ENCODE measurements at regions not wholly inside any gene's neighbourhood (a gene's known extent, or its start where the extent isn't known, plus 50 kb on each side); places are given as distances from the start of the nearest gene placed in this dataset.

GRCh38 chrY:19856474-19857135 is 112.1 kb upstream of the KDM5D start:
- TF ChIP-seq EP300 (IDR thresholded peaks at IDR 0.05), result no peak
- TF ChIP-seq CTCF (IDR thresholded peaks at IDR 0.05), result no peak
- no peak for TF ChIP-seq POLR2A (IDR thresholded peaks at IDR 0.05)
- H3K27me3 ChIP-seq, result no peaks in the 10 kb centered on the region
- H3K36me3 ChIP-seq, result no peaks in the 10 kb centered on the region

GRCh38 chrY:19842972-19843371 is 98.4 kb upstream of the KDM5D start:
- Histone ChIP-seq H3K9me3 (peaks cover 0 to 16% (median 0%) of the 10 kb centered on the region in 4 donors), H3K4me3 (no peak overlapping the region), H3K4me1 (no peaks in the 10 kb centered on the region), H3K27me3 (no peaks in the 10 kb centered on the region), H3K36me3 (no peaks in the 10 kb centered on the region), H3K27ac (no peak overlapping the region)
- DNase-seq (ENCODE audit: low spot score in 2 of 2), result no peak
- TF ChIP-seq POLR2A (IDR thresholded peaks at IDR 0.05), result no peak
- TF ChIP-seq EP300 (IDR thresholded peaks at IDR 0.05), result no peak
- TF ChIP-seq CTCF (IDR thresholded peaks at IDR 0.05), result no peak
- WGBS, 2 donors, result no CpG with 5 or more reads among the region's 1 CpG

More at GRCh38 chrY:19856474-19857135, 112.1 kb upstream of the KDM5D start:
- no peaks in the 10 kb centered on the region for H3K9me3 ChIP-seq
- WGBS, 2 donors, result 54% methylated on average over 3 of the region's 3 CpGs; no CpG with 5 or more reads in 1 of the 2 donors
- H3K27ac ChIP-seq, result no peak overlapping the region
- DNase-seq (ENCODE audit: low spot score in 2 of 2), result no peak
- no peak overlapping the region for H3K4me3 ChIP-seq
- no peaks in the 10 kb centered on the region for H3K4me1 ChIP-seq

- no peaks in the 10 kb centered on the region for H3K36me3 ChIP-seq
- WGBS, 2 donors, result 46% methylated on average over 2 of the region's 2 CpGs; no CpG with 5 or more reads in 1 of the 2 donors
- no peaks in the 10 kb centered on the region for H3K4me1 ChIP-seq
- no peaks in the 10 kb centered on the region for H3K27me3 ChIP-seq
- TF ChIP-seq CTCF (IDR thresholded peaks at IDR 0.05) (no peak), EP300 (IDR thresholded peaks at IDR 0.05) (no peak), POLR2A (IDR thresholded peaks at IDR 0.05) (no peak)
- no peak for DNase-seq (ENCODE audit: low spot score in 2 of 2)
- no peaks in the 10 kb centered on the region for H3K9me3 ChIP-seq
- H3K27ac ChIP-seq, result no peak overlapping the region
- no peak overlapping the region for H3K4me3 ChIP-seq
Measured at GRCh38 chrY:19824136-19824535, 79.6 kb upstream of the KDM5D start.

- H3K27me3 ChIP-seq, result no peaks in the 10 kb centered on the region
- no peak for DNase-seq (ENCODE audit: low spot score in 2 of 2)
- H3K27ac ChIP-seq, result no peak overlapping the region
- no peaks in the 10 kb centered on the region for H3K9me3 ChIP-seq
- H3K4me1 ChIP-seq, result no peaks in the 10 kb centered on the region
- no peak overlapping the region for H3K4me3 ChIP-seq
- TF ChIP-seq CTCF (IDR thresholded peaks at IDR 0.05) (no peak), EP300 (IDR thresholded peaks at IDR 0.05) (no peak), POLR2A (IDR thresholded peaks at IDR 0.05) (no peak)
- H3K36me3 ChIP-seq, result no peaks in the 10 kb centered on the region
Measured at GRCh38 chrY:19818546-19818945, 74.0 kb upstream of the KDM5D start.

GRCh38 chrY:19816920-19817319 is 72.4 kb upstream of the KDM5D start:
- H3K9me3 ChIP-seq, result no peaks in the 10 kb centered on the region
- 48% methylated on average over 6 of the region's 6 CpGs; no CpG with 5 or more reads in 1 of the 2 donors for WGBS, 2 donors
- TF ChIP-seq POLR2A (IDR thresholded peaks at IDR 0.05) (no peak), EP300 (IDR thresholded peaks at IDR 0.05) (no peak), CTCF (IDR thresholded peaks at IDR 0.05) (no peak)

More at GRCh38 chrY:19816920-19817319, 72.4 kb upstream of the KDM5D start:
- H3K36me3 ChIP-seq, result no peaks in the 10 kb centered on the region
- no peak overlapping the region for H3K4me3 ChIP-seq
- no peaks in the 10 kb centered on the region for H3K27me3 ChIP-seq
- H3K27ac ChIP-seq, result no peak overlapping the region
- no peaks in the 10 kb centered on the region for H3K4me1 ChIP-seq
- DNase-seq (ENCODE audit: low spot score in 2 of 2), result no peak

Measured in tibial nerve (tissue), 4 donors.